NB4 (cell line): ENCODE measurements at regions not wholly inside any gene's neighbourhood (a gene's known extent, or its start where the extent isn't known, plus 50 kb on each side); places are given as distances from the start of the nearest gene placed in this dataset.
A peak's percentile ranks its signal among the peaks of the same experiment; 100 is the strongest.

ENCODE experiments used
- CTCF ChIP-seq: IDR thresholded peaks from one replicate; pipeline ENCODE4 v1.5.1; 2012; ENCODE audit warnings: low read depth, low read length
- MYC ChIP-seq: IDR thresholded peaks from 2 replicates; pipeline ENCODE4 v1.6.1; 2011; ENCODE audit warnings: low read depth, low read length
- POLR2A ChIP-seq: IDR thresholded peaks from 2 replicates; pipeline ENCODE4 v1.6.1; 2011; ENCODE audit warnings: mild to moderate bottlenecking; ENCODE audit not compliant: insufficient read length; ENCODE audit errors: extremely low read depth
- TF ChIP-seq, protein P1 (sequence below): IDR thresholded peaks from 2 replicates; pipeline ENCODE4 v1.6.1; 2011; ENCODE audit warnings: low read depth, low read length

GRCh38 chr10:78260141-78260540 is 226.5 kb downstream of the RPS24 start:
- TF ChIP-seq MYC, result no peak
- TF ChIP-seq POLR2A, result no peak
- TF ChIP-seq CTCF, result peak; percentile 13
- TF ChIP-seq, protein P1, sequence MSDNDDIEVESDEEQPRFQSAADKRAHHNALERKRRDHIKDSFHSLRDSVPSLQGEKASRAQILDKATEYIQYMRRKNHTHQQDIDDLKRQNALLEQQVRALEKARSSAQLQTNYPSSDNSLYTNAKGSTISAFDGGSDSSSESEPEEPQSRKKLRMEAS, result no peak
